HUDEP-2 (cell line): ENCODE measurements at regions not wholly inside any gene's neighbourhood (a gene's known extent, or its start where the extent isn't known, plus 50 kb on each side); places are given as distances from the start of the nearest gene placed in this dataset.
"Not testable (repeated sequence)": the region's sequence is repeated elsewhere in the genome, so short reads cannot be mapped to it uniquely, and the experiment has no call there.

Source experiments
- DNase-seq, 76 experiments: peaks; one replicate each; lab custom pipeline; 2025; ENCODE audit not compliant: unreplicated experiment in 76 of 76; lab: John Stamatoyannopoulos, UW

GRCh38 chr6:9085709-9086070 is 650.3 kb upstream of the SLC35B3 start:
- DNase-seq: no peak

- no peak for DNase-seq
Measured at GRCh38 chr6:9085054-9085708, 649.8 kb upstream of the SLC35B3 start.

GRCh38 chr6:9083108-9083507 is 647.8 kb upstream of the SLC35B3 start:
- no peak for DNase-seq

GRCh38 chr6:9066726-9067125 is 631.4 kb upstream of the SLC35B3 start:
- no peak for DNase-seq

- DNase-seq: no peak
Measured at GRCh38 chr6:9064156-9064555, 628.8 kb upstream of the SLC35B3 start.

GRCh38 chr6:9062596-9062995 is 627.3 kb upstream of the SLC35B3 start:
- DNase-seq: no peak

GRCh38 chr6:9057937-9058336 is 622.6 kb upstream of the SLC35B3 start:
- no peak for DNase-seq

GRCh38 chr6:9056556-9056955 is 621.2 kb upstream of the SLC35B3 start:
- DNase-seq: no peak

GRCh38 chr6:9044426-9044825 is 609.1 kb upstream of the SLC35B3 start:
- DNase-seq: no peak

GRCh38 chr6:9040718-9041117 is 605.4 kb upstream of the SLC35B3 start:
- no peak for DNase-seq

- DNase-seq: no peak
Measured at GRCh38 chr6:9039258-9039657, 603.9 kb upstream of the SLC35B3 start.

- DNase-seq: no peak
Measured at GRCh38 chr6:9028086-9028485, 592.7 kb upstream of the SLC35B3 start.

GRCh38 chr6:9025796-9026394 is 590.5 kb upstream of the SLC35B3 start:
- no peak for DNase-seq

GRCh38 chr6:9025228-9025627 is 589.9 kb upstream of the SLC35B3 start:
- no peak for DNase-seq

GRCh38 chr6:9024246-9024645 is 588.9 kb upstream of the SLC35B3 start:
- DNase-seq: not testable (repeated sequence)

- no peak for DNase-seq
Measured at GRCh38 chr6:9020001-9020400, 584.7 kb upstream of the SLC35B3 start.

GRCh38 chr6:9009931-9010330 is 574.6 kb upstream of the SLC35B3 start:
- DNase-seq: no peak

- DNase-seq: no peak
Measured at GRCh38 chr6:9007027-9007426, 571.7 kb upstream of the SLC35B3 start.

GRCh38 chr6:9002833-9003232 is 567.5 kb upstream of the SLC35B3 start:
- DNase-seq: no peak

GRCh38 chr6:8995156-8995555 is 559.8 kb upstream of the SLC35B3 start:
- DNase-seq: no peak

GRCh38 chr6:8993111-8993510 is 557.8 kb upstream of the SLC35B3 start:
- DNase-seq: no peak

- no peak for DNase-seq
Measured at GRCh38 chr6:8991844-8992243, 556.5 kb upstream of the SLC35B3 start.

GRCh38 chr6:8990075-8990474 is 554.7 kb upstream of the SLC35B3 start:
- DNase-seq: no peak
